Endothelial cell of umbilical vein (primary cell): ENCODE measurements at regions not wholly inside any gene's neighbourhood (a gene's known extent, or its start where the extent isn't known, plus 50 kb on each side); places are given as distances from the start of the nearest gene placed in this dataset.

Source experiments
- CTCF ChIP-seq, 2 donors: IDR thresholded peaks; 1 replicate in 1 of 2; 2 replicates in 1 of 2; pipeline ENCODE4 v1.5.1; 2011; ENCODE audit warnings: low read length in 2 of 2, mild to moderate bottlenecking in 2 of 2, moderate library complexity in 2 of 2, control low read depth in 1 of 2, inconsistent platforms in 1 of 2, low read depth in 1 of 2; ENCODE audit not compliant: insufficient read depth in 1 of 2; ENCODE audit errors: extremely low read depth in 1 of 2
- EZH2 ChIP-seq: IDR thresholded peaks from 2 replicates; pipeline ENCODE4 v1.6.1; 2012; ENCODE audit warnings: borderline replicate concordance, low read depth, mild to moderate bottlenecking, moderate library complexity, low read length, inconsistent platforms; ENCODE audit not compliant: severe bottlenecking
- FOS ChIP-seq: IDR thresholded peaks from 2 replicates; pipeline ENCODE4 v1.6.1; 2011; ENCODE audit warnings: mild to moderate bottlenecking, low read length, moderate library complexity, borderline replicate concordance; ENCODE audit not compliant: insufficient read depth
- JUN ChIP-seq: IDR thresholded peaks from 2 replicates; pipeline ENCODE4 v1.6.1; 2011; ENCODE audit warnings: borderline replicate concordance, low read depth; ENCODE audit not compliant: insufficient read length, insufficient read depth
- MAX ChIP-seq: IDR thresholded peaks from 2 replicates; pipeline ENCODE4 v1.6.1; 2011; ENCODE audit not compliant: insufficient read depth, insufficient read length
- POLR2A ChIP-seq: IDR thresholded peaks from 2 replicates; pipeline ENCODE4 v1.6.1; 2012; ENCODE audit warnings: low read depth, mild to moderate bottlenecking, control low read depth, low read length
- POLR2AphosphoS5 ChIP-seq: IDR thresholded peaks from 2 replicates; pipeline ENCODE4 v1.6.1; 2012; ENCODE audit warnings: low read depth, mild to moderate bottlenecking, control low read depth, low read length, moderate library complexity; ENCODE audit not compliant: insufficient read depth

- no peak for TF ChIP-seq CTCF (IDR thresholded peaks at IDR 0.05; ENCODE audit: extremely low read depth in 1 of 2, insufficient read depth in 1 of 2, low read depth in 1 of 2, low read length in 2 of 2)
- TF ChIP-seq POLR2A = no peak
- TF ChIP-seq MAX = no peak
- TF ChIP-seq EZH2 = no peak
- TF ChIP-seq FOS = no peak
- no peak for TF ChIP-seq POLR2AphosphoS5
- TF ChIP-seq JUN = no peak
Observed at GRCh38 chr22:49214976-49215375, 612.7 kb downstream of the BRD1 start.
